ENCODE measurements at regions not wholly inside any gene's neighbourhood (a gene's known extent, or its start where the extent isn't known, plus 50 kb on each side); places are given as distances from the start of the nearest gene placed in this dataset.

GRCh38 chr11:129574431-129574830, 198.8 kb downstream of the BARX2 start:
- no peak for TF ChIP-seq CTCF (conservative IDR thresholded peaks at IDR 0.05)
- H3K27ac ChIP-seq: no peak overlapping the region

GRCh38 chr11:129576652-129577051, 201.0 kb downstream of the BARX2 start:
- no peak for TF ChIP-seq CTCF (conservative IDR thresholded peaks at IDR 0.05)
- H3K27ac ChIP-seq: no peak overlapping the region

DNA sequence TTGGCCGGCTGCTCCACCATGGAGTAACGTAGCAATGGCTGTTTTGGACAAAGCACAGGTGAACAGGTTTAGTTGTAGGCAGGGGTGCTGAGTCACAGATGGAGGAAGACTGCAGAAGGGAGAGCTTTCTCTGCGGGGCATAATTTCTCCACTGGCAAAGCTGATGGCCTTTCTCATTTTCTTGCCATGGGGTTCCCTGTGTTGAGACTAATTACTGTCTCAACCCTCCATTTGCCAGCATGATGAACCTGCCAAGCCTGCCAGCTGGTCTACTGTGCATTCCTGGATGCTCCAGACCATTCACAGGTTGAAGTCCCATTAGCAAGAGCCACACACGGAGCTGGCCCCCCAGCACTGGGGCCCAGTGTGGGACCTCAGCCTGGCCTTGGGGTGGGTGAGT, 202.4 kb downstream of the BARX2 start:
- H3K27ac ChIP-seq: no peak overlapping the region
- TF ChIP-seq CTCF (conservative IDR thresholded peaks at IDR 0.05): no peak

GRCh38 chr11:129580278-129580677, 204.6 kb downstream of the BARX2 start:
- H3K27ac ChIP-seq: no peak overlapping the region
- TF ChIP-seq CTCF (conservative IDR thresholded peaks at IDR 0.05): no peak

DNA sequence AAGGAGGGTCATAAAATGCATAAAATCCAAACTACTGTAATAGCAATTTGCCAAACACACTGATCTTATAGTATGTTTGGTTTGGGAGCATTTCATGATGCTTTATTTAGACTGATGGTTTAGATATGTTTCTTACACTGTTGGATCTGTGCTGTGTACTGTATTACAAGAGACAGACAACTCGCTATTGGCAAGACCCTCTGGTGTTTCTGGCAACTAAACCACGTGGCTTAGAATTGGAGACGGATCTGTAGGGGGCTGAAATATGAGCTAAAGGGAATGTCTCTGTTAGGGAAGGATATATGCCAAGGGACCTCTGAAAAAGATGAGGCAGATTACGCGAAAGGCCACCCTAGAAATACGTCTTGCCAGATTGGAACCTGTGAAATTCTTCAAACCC, 208.7 kb downstream of the BARX2 start:
- no peak overlapping the region for H3K27ac ChIP-seq
- no peak for TF ChIP-seq CTCF (conservative IDR thresholded peaks at IDR 0.05)

DNA sequence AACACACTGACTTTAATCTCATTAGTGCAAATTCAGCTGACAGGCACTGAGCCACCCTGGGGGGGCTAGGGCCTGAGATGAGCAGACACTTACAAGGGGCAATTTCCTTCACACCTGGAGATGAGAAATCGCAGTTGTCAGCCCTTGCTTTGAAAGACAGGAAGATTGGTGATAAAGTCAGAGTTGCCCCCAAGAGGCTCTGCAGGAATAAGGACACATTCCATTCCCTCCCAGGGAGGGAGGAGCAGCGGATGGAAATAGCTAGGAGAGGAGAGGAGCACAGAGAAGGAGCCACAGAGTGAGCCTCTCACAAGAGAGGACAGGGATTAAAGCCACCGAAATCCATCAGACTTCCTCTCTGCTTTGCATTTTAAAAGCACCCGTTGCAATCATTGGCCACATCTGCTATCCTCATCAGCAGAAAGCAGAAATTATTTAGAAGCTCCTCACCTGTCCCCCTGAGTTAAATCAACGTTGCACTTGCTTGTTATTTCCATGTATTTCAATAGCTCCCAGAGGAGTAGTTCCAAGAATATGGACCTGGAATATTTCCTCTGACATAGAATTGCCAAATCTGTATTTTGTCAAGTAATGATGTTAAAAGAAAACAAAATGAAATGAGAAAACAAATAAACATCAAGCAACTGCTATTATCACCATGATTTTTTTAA, 213.7 kb downstream of the BARX2 start:
- no peak for TF ChIP-seq CTCF (conservative IDR thresholded peaks at IDR 0.05)

DNA sequence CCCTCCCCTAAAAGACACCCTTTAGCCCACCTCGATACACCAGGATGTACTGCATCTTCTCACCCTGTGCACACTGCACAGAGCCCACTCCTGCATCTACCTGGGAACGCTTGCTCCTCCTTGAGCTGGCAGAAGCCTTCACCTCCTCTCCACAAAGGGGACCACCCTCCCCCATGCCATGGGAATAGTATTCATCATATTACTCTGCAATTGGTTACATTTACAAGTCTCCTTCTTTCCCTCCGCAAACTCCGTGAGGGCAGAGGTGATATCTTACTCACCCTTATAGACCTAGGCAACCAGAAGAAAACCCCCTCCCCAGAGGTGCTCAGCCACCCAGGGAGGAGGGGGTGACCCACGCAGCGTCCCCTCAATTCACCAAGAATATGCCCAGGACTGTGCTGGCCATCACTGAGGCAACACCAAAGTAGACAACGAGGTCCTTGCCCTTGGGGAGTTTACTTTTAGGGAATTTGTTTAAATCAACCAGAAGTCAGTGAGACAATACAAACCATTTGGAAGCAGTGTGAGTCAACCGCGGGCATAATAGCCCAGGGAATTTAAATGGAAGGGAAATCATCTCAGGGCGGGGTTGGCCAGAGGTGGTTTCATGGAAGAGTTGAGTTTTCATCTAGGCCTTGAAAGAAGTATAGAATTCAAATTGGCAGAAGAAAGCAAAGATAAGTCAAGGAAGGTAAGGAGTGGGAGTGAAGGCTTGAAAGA, 214.5 kb downstream of the BARX2 start:
- H3K27ac ChIP-seq: no peak overlapping the region
- no peak for TF ChIP-seq CTCF (conservative IDR thresholded peaks at IDR 0.05)

More for the DNA sequence above, 213.7 kb downstream of the BARX2 start:
- no peak overlapping the region for H3K27ac ChIP-seq

Data from VCaP (cell line).